Pancreas (tissue), 10 donors: ENCODE measurements at regions not wholly inside any gene's neighbourhood (a gene's known extent, or its start where the extent isn't known, plus 50 kb on each side); places are given as distances from the start of the nearest gene placed in this dataset.
"Not testable (repeated sequence)": the region's sequence is repeated elsewhere in the genome, so short reads cannot be mapped to it uniquely, and the experiment has no call there.

Source experiments
- ATAC-seq, 4 donors: fragments of 200-7000 bp; cut with Tn5 transposase; one replicate each; pipeline versions ENCODE4 v1.8.0 to v1.9.1; 2020; ENCODE audit warnings: mild to moderate bottlenecking in 4 of 4, moderate library complexity in 4 of 4
- DNase-seq, 6 donors: peaks; one replicate each; pipeline ENCODE4 v3.0.0-alpha.2; 2020
- FAIRE-seq: peaks from 2 replicates; lab custom pipeline; 2012; peaks lifted over from hg19 to GRCh38; lab: Jason Lieb, UNC
- H3K27ac ChIP-seq, 4 donors: fragments of 200-600 bp; sonication (generic); 1 replicate in 3 of 4; 2 replicates in 1 of 4; pipeline versions ENCODE4 v1.5.0 to v1.8.0; 2020
- H3K27me3 ChIP-seq, 4 donors: fragments of 200-600 bp; one replicate each; pipeline ENCODE4 v1.8.0; 2021
- H3K36me3 ChIP-seq, 3 donors: fragments of 200-600 bp; sonication (generic) in 1 of 3; one replicate each; pipeline versions ENCODE4 v1.5.0 to v1.8.0; 2020 to 2021
- H3K4me1 ChIP-seq, 3 donors: fragments of 200-600 bp; one replicate each; pipeline ENCODE4 v1.8.0; 2021
- H3K4me3 ChIP-seq, 4 donors: fragments of 200-600 bp; sonication (generic) in 2 of 4; one replicate each; pipeline versions ENCODE4 v1.5.0 to v1.8.0; 2020 to 2021
- H3K9me3 ChIP-seq, 4 donors: fragments of 200-600 bp; one replicate each; pipeline ENCODE4 v1.8.0; 2021
- WGBS, 2 donors: extraction: QIAGEN DNeasy Blood & Tissue Kit; methylation state at CpG; one replicate each; pipeline ENCODE4 v1.1.7; 2013; 5-methylcytosine and 5-hydroxymethylcytosine counted together
- intact Hi-C, 3 donors: fragments of 100-400 bp; cut with DNase I; formaldehyde crosslinking; loops; one replicate each; pipeline versions ENCODE4 v1.11.1 to v1.14.2; 2022
- TF ChIP-seq, protein P1 (sequence below), 4 donors: fragments of 200-600 bp; sonication (generic) in 3 of 4; IDR thresholded peaks; one replicate each; pipeline versions ENCODE4 v1.5.0 to v1.8.0; 2021; ENCODE audit warnings: antibody characterized with exemption in 4 of 4
- donor health status: healthy with polysubstance abuse.
- donor health status: DM: no; HTN: no; CAD: no; lungs with moderate emphysema.
- donor health status: DM: no; HTN: no; CAD: no.
- donor health status: control.
- donor health status: control.
- donor health status: Bipolar disorder and iron deficiency.
- donor health status: DM: yes; HTN: yes; CAD: no.
- donor health status: DM: no; HTN: no; CAD: no.
- donor health status: DM: no; HTN: no; CAD: no.
- donor health status: DM: yes; HTN: yes; CAD: no.

- ATAC-seq (peak; percentile 82 to 96 (median 90)), DNase-seq (peak in 2 of 6 donors; percentile 21 to 31)
- H3K4me3 ChIP-seq, H3K4me1 ChIP-seq, H3K27me3 ChIP-seq, H3K9me3 ChIP-seq, H3K27ac ChIP-seq, FAIRE-seq, H3K36me3 ChIP-seq, intact Hi-C loops: not testable (repeated sequence)
- WGBS, 2 donors: 2 to 4% methylated on average over 2 to 5 of the region's 8 CpGs
Measured at GRCh38 chr12:131234841-131235271, 281.1 kb downstream of the ADGRD1 start.

GRCh38 chr12:131235871-131236271 is 282.2 kb downstream of the ADGRD1 start:
- no peak for DNase-seq
- no peak for ATAC-seq
- intact Hi-C loops: no loop called here
- H3K27ac ChIP-seq: no peak overlapping the region
- H3K4me3 ChIP-seq: no peak overlapping the region
- WGBS, 2 donors: 59 to 60% methylated on average over 12 of the region's 12 CpGs
- no peak for FAIRE-seq
- H3K4me1 ChIP-seq: no peaks in the 10 kb centered on the region
- no peaks in the 10 kb centered on the region for H3K9me3 ChIP-seq
- H3K36me3 ChIP-seq: no peaks in the 10 kb centered on the region
- TF ChIP-seq, protein P1, sequence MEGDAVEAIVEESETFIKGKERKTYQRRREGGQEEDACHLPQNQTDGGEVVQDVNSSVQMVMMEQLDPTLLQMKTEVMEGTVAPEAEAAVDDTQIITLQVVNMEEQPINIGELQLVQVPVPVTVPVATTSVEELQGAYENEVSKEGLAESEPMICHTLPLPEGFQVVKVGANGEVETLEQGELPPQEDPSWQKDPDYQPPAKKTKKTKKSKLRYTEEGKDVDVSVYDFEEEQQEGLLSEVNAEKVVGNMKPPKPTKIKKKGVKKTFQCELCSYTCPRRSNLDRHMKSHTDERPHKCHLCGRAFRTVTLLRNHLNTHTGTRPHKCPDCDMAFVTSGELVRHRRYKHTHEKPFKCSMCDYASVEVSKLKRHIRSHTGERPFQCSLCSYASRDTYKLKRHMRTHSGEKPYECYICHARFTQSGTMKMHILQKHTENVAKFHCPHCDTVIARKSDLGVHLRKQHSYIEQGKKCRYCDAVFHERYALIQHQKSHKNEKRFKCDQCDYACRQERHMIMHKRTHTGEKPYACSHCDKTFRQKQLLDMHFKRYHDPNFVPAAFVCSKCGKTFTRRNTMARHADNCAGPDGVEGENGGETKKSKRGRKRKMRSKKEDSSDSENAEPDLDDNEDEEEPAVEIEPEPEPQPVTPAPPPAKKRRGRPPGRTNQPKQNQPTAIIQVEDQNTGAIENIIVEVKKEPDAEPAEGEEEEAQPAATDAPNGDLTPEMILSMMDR (IDR thresholded peaks at IDR 0.05): no peak
- H3K27me3 ChIP-seq: no peaks in the 10 kb centered on the region

- no peak overlapping the region for H3K27ac ChIP-seq
- 69 to 88% methylated on average over 7 of the region's 7 CpGs for WGBS, 2 donors
- DNase-seq: no peak
Measured at GRCh38 chr12:131239384-131240094, 285.8 kb downstream of the ADGRD1 start.

GRCh38 chr12:131241517-131241916 is 287.8 kb downstream of the ADGRD1 start:
- Histone ChIP-seq H3K27ac (no peak overlapping the region), H3K4me3 (no peak overlapping the region), H3K4me1 (no peaks in the 10 kb centered on the region), H3K27me3 (no peaks in the 10 kb centered on the region), H3K36me3 (no peaks in the 10 kb centered on the region), H3K9me3 (no peaks in the 10 kb centered on the region)
- FAIRE-seq (no peak), ATAC-seq (no peak), DNase-seq (no peak)
- TF ChIP-seq, protein P1 (IDR thresholded peaks at IDR 0.05): no peak
- intact Hi-C loops: no loop called here

More at GRCh38 chr12:131239384-131240094, 285.8 kb downstream of the ADGRD1 start:
- TF ChIP-seq, protein P1 (IDR thresholded peaks at IDR 0.05): no peak
- Histone ChIP-seq H3K36me3 (no peaks in the 10 kb centered on the region), H3K27me3 (no peaks in the 10 kb centered on the region), H3K9me3 (no peaks in the 10 kb centered on the region), H3K4me3 (no peak overlapping the region), H3K4me1 (no peaks in the 10 kb centered on the region)
- ATAC-seq (no peak), FAIRE-seq (no peak)
- intact Hi-C loops: no loop called here

- no peak for DNase-seq
- no peaks in the 10 kb centered on the region for H3K9me3 ChIP-seq
- no peak overlapping the region for H3K27ac ChIP-seq
- no peak for ATAC-seq
- H3K4me3 ChIP-seq: no peak overlapping the region
- intact Hi-C loops: no loop called here
- no peaks in the 10 kb centered on the region for H3K36me3 ChIP-seq
- TF ChIP-seq, protein P1 (IDR thresholded peaks at IDR 0.05): no peak
- no peaks in the 10 kb centered on the region for H3K4me1 ChIP-seq
- 69 to 84% methylated on average over 5 of the region's 5 CpGs for WGBS, 2 donors
- FAIRE-seq: no peak
- H3K27me3 ChIP-seq: no peaks in the 10 kb centered on the region
Measured at GRCh38 chr12:131242741-131243496, 289.2 kb downstream of the ADGRD1 start.

- peak in 2 of 4 donors; percentile 62 to 72 for ATAC-seq
- FAIRE-seq, DNase-seq, H3K4me3 ChIP-seq, H3K27me3 ChIP-seq, intact Hi-C loops, H3K4me1 ChIP-seq, H3K27ac ChIP-seq, H3K9me3 ChIP-seq, H3K36me3 ChIP-seq: not testable (repeated sequence)
- 38 to 40% methylated on average over 9 of the region's 15 CpGs for WGBS, 2 donors
Measured at GRCh38 chr12:131244157-131244688, 290.5 kb downstream of the ADGRD1 start.

- WGBS, 2 donors: 66 to 83% methylated on average over 8 of the region's 8 CpGs
- ATAC-seq, H3K4me3 ChIP-seq, intact Hi-C loops, H3K27ac ChIP-seq, H3K9me3 ChIP-seq, DNase-seq, H3K36me3 ChIP-seq, H3K27me3 ChIP-seq, FAIRE-seq, H3K4me1 ChIP-seq: not testable (repeated sequence)
Measured at GRCh38 chr12:131245161-131245560, 291.5 kb downstream of the ADGRD1 start.
